ENCODE measurements at regions not wholly inside any gene's neighbourhood (a gene's known extent, or its start where the extent isn't known, plus 50 kb on each side); places are given as distances from the start of the nearest gene placed in this dataset.
"Not testable (repeated sequence)": the region's sequence is repeated elsewhere in the genome, so short reads cannot be mapped to it uniquely, and the experiment has no call there.

DNA sequence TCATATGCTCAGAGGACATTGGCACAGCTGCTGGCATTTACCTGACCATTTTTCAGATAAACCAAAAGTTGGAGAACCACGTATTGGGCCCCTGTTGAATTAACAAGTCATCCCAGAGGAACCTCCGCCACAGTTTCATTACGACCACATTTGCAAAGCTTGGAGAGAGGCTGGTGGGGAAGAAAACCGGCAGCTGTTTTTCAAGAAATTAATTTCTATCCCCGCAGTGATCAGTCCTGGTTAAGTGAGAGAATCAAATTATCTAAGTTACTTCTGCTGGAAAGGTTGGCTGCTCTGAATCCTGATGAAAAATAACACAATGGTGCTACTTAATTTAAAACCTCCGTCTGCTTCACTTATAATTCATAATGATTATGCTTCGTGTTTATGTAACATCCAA lies 737.1 kb upstream of the AUTS2 start:
- no peaks in the 10 kb centered on the region for H3K4me1 Mint-ChIP-seq
- no peaks in the 10 kb centered on the region for H3K27me3 Mint-ChIP-seq (ENCODE audit: low read depth)
- no peaks in the 10 kb centered on the region for H3K9me3 Mint-ChIP-seq
- H3K36me3 Mint-ChIP-seq (ENCODE audit: low read depth): no peaks in the 10 kb centered on the region
- TF ChIP-seq, protein P1, sequence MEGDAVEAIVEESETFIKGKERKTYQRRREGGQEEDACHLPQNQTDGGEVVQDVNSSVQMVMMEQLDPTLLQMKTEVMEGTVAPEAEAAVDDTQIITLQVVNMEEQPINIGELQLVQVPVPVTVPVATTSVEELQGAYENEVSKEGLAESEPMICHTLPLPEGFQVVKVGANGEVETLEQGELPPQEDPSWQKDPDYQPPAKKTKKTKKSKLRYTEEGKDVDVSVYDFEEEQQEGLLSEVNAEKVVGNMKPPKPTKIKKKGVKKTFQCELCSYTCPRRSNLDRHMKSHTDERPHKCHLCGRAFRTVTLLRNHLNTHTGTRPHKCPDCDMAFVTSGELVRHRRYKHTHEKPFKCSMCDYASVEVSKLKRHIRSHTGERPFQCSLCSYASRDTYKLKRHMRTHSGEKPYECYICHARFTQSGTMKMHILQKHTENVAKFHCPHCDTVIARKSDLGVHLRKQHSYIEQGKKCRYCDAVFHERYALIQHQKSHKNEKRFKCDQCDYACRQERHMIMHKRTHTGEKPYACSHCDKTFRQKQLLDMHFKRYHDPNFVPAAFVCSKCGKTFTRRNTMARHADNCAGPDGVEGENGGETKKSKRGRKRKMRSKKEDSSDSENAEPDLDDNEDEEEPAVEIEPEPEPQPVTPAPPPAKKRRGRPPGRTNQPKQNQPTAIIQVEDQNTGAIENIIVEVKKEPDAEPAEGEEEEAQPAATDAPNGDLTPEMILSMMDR (conservative IDR thresholded peaks at IDR 0.05): no peak
- no peak for DNase-seq (ENCODE audit: low read depth, low spot score)
- no peak overlapping the region for H3K27ac Mint-ChIP-seq (ENCODE audit: unreplicated experiment)
- H3K4me3 Mint-ChIP-seq: no peak overlapping the region

DNA sequence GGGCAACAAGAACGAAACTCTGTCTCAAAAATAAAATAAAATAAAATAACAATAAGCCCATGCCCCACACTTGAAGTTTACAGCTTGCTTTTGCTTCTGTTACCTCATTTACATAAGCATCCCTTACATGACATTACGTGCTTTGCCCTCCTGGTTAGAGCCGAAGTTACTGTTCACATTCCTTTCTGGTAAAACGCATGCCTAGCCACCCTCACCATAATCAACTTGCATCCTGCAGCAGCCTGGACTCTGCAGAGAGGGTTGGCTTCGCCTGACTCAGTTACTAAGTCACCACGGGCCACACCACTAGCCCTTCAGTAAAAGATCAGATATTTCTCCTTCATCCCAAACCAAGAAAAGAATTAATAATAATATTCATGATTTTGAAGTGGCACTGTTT lies 736.0 kb upstream of the AUTS2 start:
- Mint-ChIP-seq H3K9me3 (no peaks in the 10 kb centered on the region), H3K4me1 (no peaks in the 10 kb centered on the region), H3K27ac (ENCODE audit: unreplicated experiment) (no peak overlapping the region), H3K27me3 (ENCODE audit: low read depth) (no peaks in the 10 kb centered on the region), H3K4me3 (no peak overlapping the region), H3K36me3 (ENCODE audit: low read depth) (no peaks in the 10 kb centered on the region)
- no peak for DNase-seq (ENCODE audit: low read depth, low spot score)
- TF ChIP-seq, protein P1 (conservative IDR thresholded peaks at IDR 0.05): no peak

DNA sequence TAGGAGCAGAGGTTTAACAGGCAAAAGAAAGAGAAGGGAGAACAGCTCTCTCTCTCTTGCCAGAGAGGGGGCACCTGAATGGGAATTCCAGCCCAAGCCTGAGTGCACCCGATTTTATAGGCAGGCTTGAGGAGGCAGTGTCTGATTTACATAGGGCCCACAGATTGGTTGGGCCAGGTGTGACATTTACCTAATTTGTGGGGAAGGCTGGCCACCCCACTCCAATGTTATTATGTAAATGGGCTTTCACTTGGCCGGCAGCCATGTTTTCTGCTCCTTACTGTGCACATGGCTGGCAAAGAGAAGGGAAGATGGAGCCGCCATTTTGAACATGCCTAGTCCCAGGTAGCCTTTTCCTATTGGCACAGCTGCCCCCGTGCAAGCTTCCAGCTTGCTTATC lies 735.5 kb upstream of the AUTS2 start:
- Mint-ChIP-seq H3K27me3 (ENCODE audit: low read depth) (no peaks in the 10 kb centered on the region), H3K36me3 (ENCODE audit: low read depth) (no peaks in the 10 kb centered on the region), H3K9me3 (no peaks in the 10 kb centered on the region)

DNA sequence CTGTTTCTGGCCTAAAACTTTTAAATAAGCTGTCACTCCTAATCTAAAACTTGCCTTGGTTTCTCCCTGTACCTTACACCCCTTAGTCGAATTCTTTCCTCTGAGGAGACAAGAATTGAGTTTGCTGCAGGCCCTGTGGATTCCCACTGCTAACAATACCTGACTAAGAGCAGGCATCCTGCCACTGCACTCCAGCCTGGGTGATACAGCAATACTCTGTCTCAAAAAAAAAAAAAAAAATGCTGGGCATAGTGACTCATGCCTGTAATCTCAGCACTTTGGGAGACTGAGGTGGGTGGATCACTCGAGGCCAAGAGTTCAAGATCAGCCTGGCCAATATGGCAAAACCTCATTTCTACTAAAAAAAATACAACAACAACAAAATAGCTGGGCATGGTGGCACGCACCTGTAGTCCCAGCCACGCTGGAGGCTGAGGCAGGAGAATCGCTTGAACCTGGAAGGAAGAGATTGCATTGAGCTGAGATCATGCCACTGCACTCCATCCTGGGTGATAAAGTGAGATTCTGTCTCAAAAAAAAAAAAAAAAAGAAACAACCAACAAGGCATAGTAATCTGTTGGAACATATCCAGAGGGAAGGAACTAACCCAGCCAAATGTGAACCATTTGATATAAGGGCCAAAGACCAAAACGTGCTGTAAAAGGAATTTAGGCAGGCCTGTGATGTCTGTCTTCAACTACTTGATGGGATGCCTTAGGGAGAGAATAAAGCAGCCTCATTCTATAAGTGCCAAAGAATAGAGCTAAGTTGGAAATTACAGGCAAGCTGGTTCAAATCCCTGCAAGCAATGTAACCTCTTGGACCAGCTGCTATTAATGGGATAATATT lies 732.7 kb upstream of the AUTS2 start:
- no peak overlapping the region for H3K4me3 Mint-ChIP-seq
- H3K4me1 Mint-ChIP-seq: no peaks in the 10 kb centered on the region
- H3K36me3 Mint-ChIP-seq (ENCODE audit: low read depth): no peaks in the 10 kb centered on the region
- peaks cover 4% of the 10 kb centered on the region for H3K27me3 Mint-ChIP-seq (ENCODE audit: low read depth)
- H3K27ac Mint-ChIP-seq (ENCODE audit: unreplicated experiment): no peak overlapping the region
- no peak for DNase-seq (ENCODE audit: low read depth, low spot score)
- peaks cover 12% of the 10 kb centered on the region for H3K9me3 Mint-ChIP-seq
- TF ChIP-seq, protein P1 (conservative IDR thresholded peaks at IDR 0.05): no peak

More for the DNA sequence above, 735.5 kb upstream of the AUTS2 start:
- Mint-ChIP-seq H3K4me3 (no peak overlapping the region), H3K4me1 (no peaks in the 10 kb centered on the region), H3K27ac (ENCODE audit: unreplicated experiment) (no peak overlapping the region)
- no peak for DNase-seq (ENCODE audit: low read depth, low spot score)
- TF ChIP-seq, protein P1 (conservative IDR thresholded peaks at IDR 0.05): no peak

DNA sequence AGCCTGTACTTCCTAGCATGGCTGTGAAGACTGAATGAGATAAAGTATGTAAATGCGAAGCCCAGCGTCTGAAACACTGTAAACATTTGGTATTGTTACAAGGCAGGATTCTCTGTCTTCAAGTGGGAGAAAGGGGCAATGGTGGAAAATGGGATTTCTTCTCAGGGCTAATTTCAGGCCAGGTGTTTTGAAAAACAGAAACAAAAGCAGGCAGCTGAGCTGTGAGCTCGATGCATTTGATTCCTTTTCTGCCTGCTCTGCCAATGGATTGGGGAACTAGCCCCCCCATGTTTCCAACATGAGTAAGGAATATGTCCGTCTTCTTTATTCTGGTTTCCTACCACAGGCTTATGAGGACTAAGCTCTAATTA lies 732.1 kb upstream of the AUTS2 start:
- no peaks in the 10 kb centered on the region for H3K4me1 Mint-ChIP-seq
- H3K36me3 Mint-ChIP-seq (ENCODE audit: low read depth): no peaks in the 10 kb centered on the region
- TF ChIP-seq, protein P1 (conservative IDR thresholded peaks at IDR 0.05): no peak
- H3K4me3 Mint-ChIP-seq: no peak overlapping the region
- H3K9me3 Mint-ChIP-seq: peaks cover 12% of the 10 kb centered on the region
- no peak overlapping the region for H3K27ac Mint-ChIP-seq (ENCODE audit: unreplicated experiment)
- peaks cover 7% of the 10 kb centered on the region for H3K27me3 Mint-ChIP-seq (ENCODE audit: low read depth)
- DNase-seq (ENCODE audit: low read depth, low spot score): no peak

DNA sequence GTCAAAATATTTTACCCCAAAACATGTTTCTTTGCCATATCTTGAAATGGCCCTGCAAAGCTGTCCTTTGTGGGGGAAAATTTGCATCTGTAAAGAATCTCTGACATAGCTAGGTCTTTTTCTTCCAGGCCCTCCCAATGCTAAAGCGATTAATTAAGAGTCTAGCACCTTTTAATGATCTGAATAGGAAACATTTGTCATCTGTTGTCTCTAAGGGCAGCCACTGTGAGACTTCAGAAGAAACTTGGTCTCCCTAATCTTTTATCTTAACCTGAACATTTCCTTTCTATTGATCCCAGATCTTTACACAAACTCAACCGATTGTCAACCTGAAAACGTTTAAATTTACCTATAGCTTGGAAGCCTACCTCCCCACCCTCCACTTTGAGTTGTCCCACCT lies 731.6 kb upstream of the AUTS2 start:
- H3K27me3 Mint-ChIP-seq (ENCODE audit: low read depth); H3K36me3 Mint-ChIP-seq (ENCODE audit: low read depth); H3K4me1 Mint-ChIP-seq; DNase-seq (ENCODE audit: low read depth, low spot score); H3K4me3 Mint-ChIP-seq; H3K27ac Mint-ChIP-seq (ENCODE audit: unreplicated experiment): not testable (repeated sequence)
- H3K9me3 Mint-ChIP-seq: peaks cover 12% of the 10 kb centered on the region
